H1 (cell line): ENCODE measurements at regions not wholly inside any gene's neighbourhood (a gene's known extent, or its start where the extent isn't known, plus 50 kb on each side); places are given as distances from the start of the nearest gene placed in this dataset.

Experiments
- CTCF ChIA-PET: fragments of 300-600 bp; sonication (Branson Sonifier 250); formaldehyde crosslinking; loops from one replicate; lab custom pipeline; 2021; ENCODE audit not compliant: partially characterized antibody; lab: Charles Lee
- POLR2A ChIA-PET: fragments of 300-600 bp; sonication (Branson Sonifier 250); formaldehyde crosslinking; loops from one replicate; lab custom pipeline; 2021; ENCODE audit warnings: inconsistent platforms; ENCODE audit not compliant: partially characterized antibody; lab: Charles Lee
- DNase-seq, 2 experiments: peaks; one replicate each; pipeline versions ENCODE4 v3.0.0 to v3.0.0-alpha.2; 2010 to 2022; ENCODE audit warnings: low spot score in 2 of 2, low read depth in 1 of 2, mixed read lengths in 1 of 2
- FAIRE-seq: peaks from 2 replicates; lab custom pipeline; 2011; peaks lifted over from hg19 to GRCh38; lab: Jason Lieb, UNC
- H2AFZ ChIP-seq: 2 replicates; pipeline ENCODE4 v1.8.1; 2012; ENCODE audit warnings: low read length, inconsistent platforms
- H2AK5ac ChIP-seq: 2 replicates; pipeline ENCODE4 v1.6.1; 2013; ENCODE audit warnings: low read depth, low read length
- H2BK120ac ChIP-seq: replicated peaks from 2 replicates; pipeline ENCODE3; 2013; ENCODE audit warnings: low read depth, low read length, inconsistent platforms
- H2BK12ac ChIP-seq: 2 replicates; pipeline ENCODE4 v1.6.1; 2013; ENCODE audit warnings: low read depth, low read length
- H2BK15ac ChIP-seq: 2 replicates; pipeline ENCODE4 v1.6.1; 2013; ENCODE audit warnings: low read length
- H2BK20ac ChIP-seq: 2 replicates; pipeline ENCODE4 v1.6.1; 2013; ENCODE audit warnings: low read length
- H2BK5ac ChIP-seq: 2 replicates; pipeline ENCODE4 v1.6.1; 2013; ENCODE audit warnings: low read depth, low read length
- H3K14ac ChIP-seq: 2 replicates; pipeline ENCODE4 v1.6.1; 2013; ENCODE audit warnings: inconsistent platforms; ENCODE audit not compliant: insufficient read length
- H3K18ac ChIP-seq: 2 replicates; pipeline ENCODE4 v1.6.1; 2013; ENCODE audit warnings: low read length; ENCODE audit errors: extremely low read depth
- H3K23ac ChIP-seq: 2 replicates; pipeline ENCODE4 v1.6.1; 2013; ENCODE audit warnings: inconsistent platforms; ENCODE audit not compliant: insufficient read length
- H3K23me2 ChIP-seq: 2 replicates; pipeline ENCODE4 v1.6.1; 2013; ENCODE audit warnings: low read depth, low read length
- H3K27ac ChIP-seq: 2 replicates; pipeline ENCODE4 v1.6.1; 2011; ENCODE audit warnings: low read depth, low read length, inconsistent platforms
- H3K27me3 ChIP-seq, 4 experiments: replicated peaks in 1 of 4; 1 replicate in 1 of 4; 2 replicates in 3 of 4; pipeline versions ENCODE4 v1.6.1 to v1.8.1; 2011 to 2013; ENCODE audit warnings: low read length in 3 of 4, mild to moderate bottlenecking in 3 of 4, inconsistent platforms in 2 of 4, mixed read lengths in 2 of 4, moderate library complexity in 1 of 4; ENCODE audit not compliant: control insufficient read depth in 3 of 4, insufficient read depth in 3 of 4; ENCODE audit errors: extremely low read depth in 1 of 4
- H3K36me3 ChIP-seq, 4 experiments: 2 replicates each; pipeline versions ENCODE4 v1.6.1 to v1.8.1; 2011 to 2013; ENCODE audit warnings: mild to moderate bottlenecking in 4 of 4, low read length in 3 of 4, moderate library complexity in 2 of 4, control low read depth in 1 of 4, inconsistent platforms in 1 of 4; ENCODE audit not compliant: insufficient read depth in 4 of 4, control insufficient read depth in 2 of 4
- H3K4ac ChIP-seq: replicated peaks from 2 replicates; pipeline ENCODE3; 2013; ENCODE audit warnings: low read length, low read depth, mixed read lengths, inconsistent platforms; ENCODE audit not compliant: insufficient read length
- H3K4me1 ChIP-seq, 4 experiments: replicated peaks in 1 of 4; 1 replicate in 1 of 4; 2 replicates in 3 of 4; pipeline versions ENCODE4 v1.6.1 to v1.8.1; 2011 to 2013; ENCODE audit warnings: low read length in 3 of 4, inconsistent platforms in 2 of 4, mixed read lengths in 1 of 4; ENCODE audit not compliant: insufficient read depth in 4 of 4, control insufficient read depth in 3 of 4
- H3K4me2 ChIP-seq, 2 experiments: 2 replicates each; pipeline versions ENCODE4 v1.6.1 to v1.8.1; 2011 to 2013; ENCODE audit warnings: low read depth in 2 of 2, low read length in 2 of 2, control low read depth in 1 of 2, inconsistent platforms in 1 of 2, mild to moderate bottlenecking in 1 of 2; ENCODE audit not compliant: insufficient read depth in 1 of 2
- H3K4me3 ChIP-seq, 4 experiments: fragments of 200-600, 300-600 bp in 1 of 4; sonication (generic), shearing (Covaris generic), sonication (Bioruptor Twin) in 1 of 4; 2 replicates each; pipeline versions ENCODE4 v1.5.1 to v1.8.1; 2011 to 2016; ENCODE audit warnings: low read length in 4 of 4, low read depth in 3 of 4, control low read depth in 2 of 4, inconsistent platforms in 2 of 4, mild to moderate bottlenecking in 2 of 4, mixed read lengths in 1 of 4, moderate library complexity in 1 of 4; ENCODE audit not compliant: insufficient read depth in 2 of 4; ENCODE audit errors: extremely low read depth in 1 of 4
- H3K56ac ChIP-seq: replicated peaks from 2 replicates; pipeline ENCODE3; 2013; ENCODE audit warnings: low read depth, mild to moderate bottlenecking, mixed read lengths, low read length, inconsistent platforms; ENCODE audit not compliant: insufficient read length
- H3K79me1 ChIP-seq: 2 replicates; pipeline ENCODE4 v1.6.1; 2013; ENCODE audit warnings: low read depth, low read length, control low read depth
- H3K79me2 ChIP-seq, 2 experiments: 2 replicates each; pipeline versions ENCODE4 v1.6.1 to v1.8.1; 2012 to 2013; ENCODE audit warnings: low read length in 2 of 2, mild to moderate bottlenecking in 2 of 2, inconsistent platforms in 1 of 2; ENCODE audit not compliant: insufficient read depth in 2 of 2, control insufficient read depth in 1 of 2
- H3K9ac ChIP-seq, 4 experiments: replicated peaks in 1 of 4; 1 replicate in 1 of 4; 2 replicates in 3 of 4; pipeline versions ENCODE4 v1.6.1 to v1.8.1; 2011 to 2013; ENCODE audit warnings: low read depth in 3 of 4, low read length in 3 of 4, control low read depth in 2 of 4, mild to moderate bottlenecking in 2 of 4, moderate library complexity in 2 of 4, inconsistent platforms in 1 of 4; ENCODE audit errors: extremely low read depth in 1 of 4
- H3K9me3 ChIP-seq, 2 experiments: 2 replicates each; pipeline versions ENCODE4 v1.6.1 to v1.8.1; 2012 to 2013; ENCODE audit warnings: mild to moderate bottlenecking in 2 of 2, moderate library complexity in 2 of 2, control low read depth in 1 of 2, inconsistent platforms in 1 of 2, low read depth in 1 of 2, low read length in 1 of 2, mixed read lengths in 1 of 2; ENCODE audit not compliant: insufficient read depth in 2 of 2
- H4K20me1 ChIP-seq, 2 experiments: replicated peaks in 1 of 2; 2 replicates each; pipeline versions ENCODE3 to v1.8.1; 2011 to 2013; ENCODE audit warnings: inconsistent platforms in 2 of 2, low read length in 2 of 2, mild to moderate bottlenecking in 1 of 2; ENCODE audit not compliant: insufficient read depth in 2 of 2, control insufficient read depth in 1 of 2
- H4K5ac ChIP-seq: 2 replicates; pipeline ENCODE4 v1.6.1; 2013; ENCODE audit warnings: low read length, low read depth, mixed read lengths, inconsistent platforms; ENCODE audit not compliant: insufficient read length
- H4K8ac ChIP-seq: 2 replicates; pipeline ENCODE4 v1.8.0; 2013; ENCODE audit warnings: mild to moderate bottlenecking, moderate library complexity, low read length, inconsistent platforms; ENCODE audit not compliant: insufficient read depth; ENCODE audit errors: extremely low read depth
- H4K91ac ChIP-seq: replicated peaks from 2 replicates; pipeline ENCODE3; 2013; ENCODE audit warnings: low read length, mixed read lengths, inconsistent platforms; ENCODE audit not compliant: insufficient read length
- ATF3 ChIP-seq: IDR thresholded peaks from 2 replicates; pipeline ENCODE4 v1.6.1; 2011; ENCODE audit warnings: low read depth, mild to moderate bottlenecking, low read length; ENCODE audit not compliant: insufficient read depth
- BCL11A ChIP-seq, 2 experiments: IDR thresholded peaks; one replicate each; pipeline ENCODE4 v1.6.1; 2011; ENCODE audit warnings: low read depth in 2 of 2, low read length in 2 of 2, mild to moderate bottlenecking in 2 of 2
- BRCA1 ChIP-seq: IDR thresholded peaks from 2 replicates; pipeline ENCODE4 v1.6.1; 2012; ENCODE audit warnings: low read depth, low read length, improper control_type of control experiment
- EP300 ChIP-seq, 2 experiments: IDR thresholded peaks; 1 replicate in 1 of 2; 2 replicates in 1 of 2; pipeline ENCODE4 v1.6.1; 2011 to 2012; ENCODE audit warnings: low read depth in 2 of 2, low read length in 2 of 2, mild to moderate bottlenecking in 2 of 2, borderline replicate concordance in 1 of 2, inconsistent platforms in 1 of 2, moderate library complexity in 1 of 2
- JUND ChIP-seq: IDR thresholded peaks from 2 replicates; pipeline ENCODE4 v1.6.1; 2011; ENCODE audit warnings: mild to moderate bottlenecking, improper control_type of control experiment, low read length
- MAFK ChIP-seq: IDR thresholded peaks from 2 replicates; pipeline ENCODE4 v1.6.1; 2012; ENCODE audit warnings: low read depth, mild to moderate bottlenecking, improper control_type of control experiment, low read length
- PHF8 ChIP-seq: fragments of 200-600 bp; sonication (generic); conservative IDR thresholded peaks from 2 replicates; pipeline ENCODE4 v1.7.1; 2012; ENCODE audit warnings: low read depth, mild to moderate bottlenecking, inconsistent platforms, low read length, moderate library complexity
- POLR2AphosphoS5 ChIP-seq: IDR thresholded peaks from 2 replicates; pipeline ENCODE4 v1.6.1; 2011; ENCODE audit warnings: low read depth, low read length
- POU5F1 ChIP-seq: IDR thresholded peaks from 2 replicates; pipeline ENCODE4 v1.6.1; 2011; ENCODE audit warnings: low read depth, mild to moderate bottlenecking, low read length, moderate library complexity
- RBBP5 ChIP-seq: IDR thresholded peaks from 2 replicates; pipeline ENCODE4 v1.7.1; 2012; ENCODE audit warnings: low read depth, mild to moderate bottlenecking, inconsistent platforms, low read length, moderate library complexity, borderline replicate concordance
- RXRA ChIP-seq: IDR thresholded peaks from 2 replicates; pipeline ENCODE4 v1.6.1; 2011; ENCODE audit warnings: low read depth, mild to moderate bottlenecking, low read length, moderate library complexity; ENCODE audit not compliant: insufficient read depth
- SRF ChIP-seq: IDR thresholded peaks from 2 replicates; pipeline ENCODE4 v1.6.1; 2011; ENCODE audit warnings: mild to moderate bottlenecking, low read depth, low read length, moderate library complexity
- TCF12 ChIP-seq: IDR thresholded peaks from 2 replicates; pipeline ENCODE4 v1.6.1; 2011; ENCODE audit warnings: low read depth, mild to moderate bottlenecking, low read length
- TEAD4 ChIP-seq: IDR thresholded peaks from 2 replicates; pipeline ENCODE4 v1.6.1; 2012; ENCODE audit warnings: low read depth, low read length, inconsistent platforms, mixed read lengths
- WGBS, 2 experiments: shearing (Covaris generic) in 1 of 2; methylation state at CpG; one replicate each; pipeline versions ENCODE4 v1.1.6 to v1.1.7; 2013 to 2015; ENCODE audit warnings: low lambda C conversion rate in 2 of 2, mixed read lengths in 2 of 2, inconsistent platforms in 1 of 2, low coverage in 1 of 2, missing lambda C conversion rate in 1 of 2; ENCODE audit not compliant: insufficient replicate concordance in 2 of 2, insufficient coverage in 1 of 2, insufficient read length in 1 of 2; ENCODE audit errors: extremely low coverage in 1 of 2, missing lambda C conversion rate in 1 of 2; 5-methylcytosine and 5-hydroxymethylcytosine counted together

- Histone ChIP-seq H3K27ac (no peak overlapping the region), H4K20me1 (peaks cover 2 to 13% of the 10 kb centered on the region in 2 experiments), H3K79me2 (no peaks in the 10 kb centered on the region), H2AK5ac (no peak overlapping the region), H3K56ac (no peak overlapping the region), H3K18ac (no peak overlapping the region), H3K23ac (no peak overlapping the region), H3K9me3 (no peaks in the 10 kb centered on the region), H2BK20ac (no peak overlapping the region), H3K4me1 (no peaks in the 10 kb centered on the region), H3K23me2 (no peaks in the 10 kb centered on the region), H2BK15ac (no peak overlapping the region), H3K4ac (no peak overlapping the region), H4K5ac (no peak overlapping the region), H2BK12ac (no peak overlapping the region), H4K8ac (no peak overlapping the region), H2AFZ (no peak overlapping the region), H3K36me3 (peaks cover 6 to 24% (median 9%) of the 10 kb centered on the region in 4 experiments; a peak in 6 of 8 replicates), H2BK5ac (no peak overlapping the region), H3K14ac (no peak overlapping the region), H3K79me1 (no peaks in the 10 kb centered on the region), H3K9ac (no peak overlapping the region), H4K91ac (no peak overlapping the region), H3K27me3 (no peaks in the 10 kb centered on the region), H3K4me2 (no peak overlapping the region), H3K4me3 (no peak overlapping the region), H2BK120ac (no peak overlapping the region)
- WGBS, 2 experiments = 94% methylated on average over 6 of the region's 7 CpGs; no CpG with 5 or more reads in 1 of the 2 experiments
- ChIA-PET POLR2A (interaction anchor here (0.6 to 1.5 kb wide), 2 partner anchors 19 to 1274 kb away, joined by 3 read pairs; no protein-coding TSS in a partner anchor), CTCF (interaction anchor here (0.9 to 2.5 kb wide), 4 partner anchors 23 to 398 kb away, joined by 3 to 8 read pairs (median 3); no protein-coding TSS in a partner anchor)
- DNase-seq (no peak), FAIRE-seq (no peak)
- no peak for TF ChIP-seq SRF
- no peak for TF ChIP-seq BCL11A (IDR thresholded peaks at IDR 0.05; ENCODE audit: low read depth in 2 of 2, low read length in 2 of 2)
- no peak for TF ChIP-seq RBBP5
- TF ChIP-seq POLR2AphosphoS5 = no peak
- TF ChIP-seq EP300 (IDR thresholded peaks at IDR 0.05; ENCODE audit: borderline replicate concordance in 1 of 2, low read depth in 2 of 2, low read length in 2 of 2) = no peak
- no peak for TF ChIP-seq RXRA
- no peak for TF ChIP-seq JUND
- no peak for TF ChIP-seq PHF8
- no peak for TF ChIP-seq MAFK
- no peak for TF ChIP-seq BRCA1
- no peak for TF ChIP-seq ATF3
- TF ChIP-seq TCF12 = no peak
- no peak for TF ChIP-seq POU5F1
- TF ChIP-seq TEAD4 = no peak
Observed at GRCh38 chr12:124370384-124370783, 75.5 kb downstream of the RFLNA start.
